OCI-LY3 (cell line): ENCODE measurements at regions not wholly inside any gene's neighbourhood (a gene's known extent, or its start where the extent isn't known, plus 50 kb on each side); places are given as distances from the start of the nearest gene placed in this dataset.

Experiments used
- CTCF ChIP-seq: fragments of 200-600, 300-600 bp; sonication (generic); IDR thresholded peaks from 2 replicates; pipeline ENCODE4 v1.5.1; 2014; ENCODE audit warnings: antibody characterized with exemption, low read length, low read depth
- EZH2phosphoT487 ChIP-seq: fragments of 200-600 bp; shearing (Covaris generic); IDR thresholded peaks from 2 replicates; pipeline ENCODE4 v1.6.1; 2018; ENCODE audit warnings: antibody characterized with exemption, mixed run types, low read depth

- TF ChIP-seq CTCF (no peak), EZH2phosphoT487 (no peak)
Measured at GRCh38 chr14:58878439-58879139, 240.8 kb downstream of the DACT1 start.
